NB4 (cell line): ENCODE measurements at regions not wholly inside any gene's neighbourhood (a gene's known extent, or its start where the extent isn't known, plus 50 kb on each side); places are given as distances from the start of the nearest gene placed in this dataset.

Source experiments
- DNase-seq: peaks from one replicate; pipeline ENCODE4 v3.0.0; 2010; ENCODE audit warnings: low read depth
- H3K4me3 ChIP-seq: one replicate; pipeline ENCODE4 v1.5.1; 2011; ENCODE audit warnings: mild to moderate bottlenecking, low read depth, low read length, moderate library complexity
- CTCF ChIP-seq: IDR thresholded peaks from one replicate; pipeline ENCODE4 v1.5.1; 2012; ENCODE audit warnings: low read depth, low read length
- MAX ChIP-seq: IDR thresholded peaks from 2 replicates; pipeline ENCODE4 v1.6.1; 2011; ENCODE audit warnings: low read depth, low read length
- MYC ChIP-seq: IDR thresholded peaks from 2 replicates; pipeline ENCODE4 v1.6.1; 2011; ENCODE audit warnings: low read depth, low read length
- POLR2A ChIP-seq: IDR thresholded peaks from 2 replicates; pipeline ENCODE4 v1.6.1; 2011; ENCODE audit warnings: mild to moderate bottlenecking; ENCODE audit not compliant: insufficient read length; ENCODE audit errors: extremely low read depth

- TF ChIP-seq MYC (no peak), POLR2A (no peak), CTCF (no peak), MAX (no peak)
- H3K4me3 ChIP-seq, result no peak overlapping the region
- no peak for DNase-seq
These were observed 706.0 kb upstream of the RAB6C start for GRCh38 chr2:129273266-129274037.

GRCh38 chr2:129274038-129274415 is 705.4 kb upstream of the RAB6C start:
- no peak overlapping the region for H3K4me3 ChIP-seq
- TF ChIP-seq POLR2A (no peak), MYC (no peak), MAX (no peak)
- no peak for DNase-seq

GRCh38 chr2:129274918-129275317 is 704.5 kb upstream of the RAB6C start:
- no peak overlapping the region for H3K4me3 ChIP-seq

GRCh38 chr2:129275706-129276105 is 703.8 kb upstream of the RAB6C start:
- TF ChIP-seq MAX (no peak), POLR2A (no peak)
- no peak overlapping the region for H3K4me3 ChIP-seq
- no peak for DNase-seq

More at GRCh38 chr2:129274918-129275317, 704.5 kb upstream of the RAB6C start:
- TF ChIP-seq MAX (no peak), CTCF (no peak), MYC (no peak)
- DNase-seq, result no peak

GRCh38 chr2:129276978-129277584 is 702.4 kb upstream of the RAB6C start:
- no peak for DNase-seq
- TF ChIP-seq CTCF (no peak), MYC (no peak), POLR2A (no peak), MAX (no peak)
- H3K4me3 ChIP-seq, result no peak overlapping the region

GRCh38 chr2:129277585-129277981 is 701.9 kb upstream of the RAB6C start:
- no peak overlapping the region for H3K4me3 ChIP-seq
- no peak for TF ChIP-seq CTCF
- TF ChIP-seq MYC, result no peak
- no peak for TF ChIP-seq MAX
- TF ChIP-seq POLR2A, result no peak
- DNase-seq, result no peak
